ENCODE measurements at regions not wholly inside any gene's neighbourhood (a gene's known extent, or its start where the extent isn't known, plus 50 kb on each side); places are given as distances from the start of the nearest gene placed in this dataset.
A peak's percentile ranks its signal among the peaks of the same experiment; 100 is the strongest.

DNA sequence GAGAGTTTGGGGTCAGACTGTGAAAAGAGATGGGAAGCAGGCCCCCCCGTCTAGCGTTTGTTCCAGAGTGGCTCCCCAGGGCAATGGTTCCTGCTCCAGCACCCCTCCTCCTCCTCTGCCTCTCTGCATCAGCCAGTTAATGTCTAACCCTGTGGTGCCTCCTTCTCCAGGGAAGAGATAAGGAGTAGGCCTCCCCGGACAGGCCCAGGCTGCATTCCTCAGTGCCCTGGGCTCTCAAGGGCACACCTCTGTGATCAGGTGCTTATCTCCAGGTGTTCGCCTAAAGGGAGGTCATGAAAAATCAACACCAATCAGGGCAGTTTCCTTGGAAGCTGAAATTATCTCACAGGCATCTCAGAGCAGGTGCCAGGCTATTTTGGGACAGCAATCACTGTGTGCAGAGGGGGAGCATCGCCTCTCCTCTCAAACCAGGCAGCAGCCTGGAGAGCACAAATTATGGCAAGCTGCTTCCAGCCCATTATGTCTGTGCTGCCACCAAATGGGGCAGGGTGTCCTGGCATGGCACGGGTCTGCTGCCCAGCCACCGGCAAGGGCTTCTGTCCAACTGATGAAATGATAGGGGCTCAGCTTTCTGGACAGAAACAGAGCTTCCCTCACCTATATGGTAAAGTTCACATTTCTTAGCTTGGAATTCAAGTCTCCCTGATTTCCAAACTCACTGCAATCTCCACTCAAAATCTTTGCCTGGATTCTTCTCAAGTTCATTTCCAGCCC lies 255.8 kb upstream of the SLC14A2 start:
- peak; percentile 73 for DNase-seq
- Histone ChIP-seq H3K4me3 (no peak overlapping the region), H3K27me3 (no peaks in the 10 kb centered on the region), H3K27ac (no peak overlapping the region), H3K9me3 (no peaks in the 10 kb centered on the region), H3K9ac (ENCODE audit: low read depth in 2 of 2, low read length in 2 of 2) (no peak overlapping the region), H3K4me1 (no peaks in the 10 kb centered on the region), H3K36me3 (no peaks in the 10 kb centered on the region)
- intact Hi-C loops (cut with DNase I): no loop called here
- TF ChIP-seq, protein P1, sequence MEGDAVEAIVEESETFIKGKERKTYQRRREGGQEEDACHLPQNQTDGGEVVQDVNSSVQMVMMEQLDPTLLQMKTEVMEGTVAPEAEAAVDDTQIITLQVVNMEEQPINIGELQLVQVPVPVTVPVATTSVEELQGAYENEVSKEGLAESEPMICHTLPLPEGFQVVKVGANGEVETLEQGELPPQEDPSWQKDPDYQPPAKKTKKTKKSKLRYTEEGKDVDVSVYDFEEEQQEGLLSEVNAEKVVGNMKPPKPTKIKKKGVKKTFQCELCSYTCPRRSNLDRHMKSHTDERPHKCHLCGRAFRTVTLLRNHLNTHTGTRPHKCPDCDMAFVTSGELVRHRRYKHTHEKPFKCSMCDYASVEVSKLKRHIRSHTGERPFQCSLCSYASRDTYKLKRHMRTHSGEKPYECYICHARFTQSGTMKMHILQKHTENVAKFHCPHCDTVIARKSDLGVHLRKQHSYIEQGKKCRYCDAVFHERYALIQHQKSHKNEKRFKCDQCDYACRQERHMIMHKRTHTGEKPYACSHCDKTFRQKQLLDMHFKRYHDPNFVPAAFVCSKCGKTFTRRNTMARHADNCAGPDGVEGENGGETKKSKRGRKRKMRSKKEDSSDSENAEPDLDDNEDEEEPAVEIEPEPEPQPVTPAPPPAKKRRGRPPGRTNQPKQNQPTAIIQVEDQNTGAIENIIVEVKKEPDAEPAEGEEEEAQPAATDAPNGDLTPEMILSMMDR (IDR thresholded peaks at IDR 0.05): no peak

DNA sequence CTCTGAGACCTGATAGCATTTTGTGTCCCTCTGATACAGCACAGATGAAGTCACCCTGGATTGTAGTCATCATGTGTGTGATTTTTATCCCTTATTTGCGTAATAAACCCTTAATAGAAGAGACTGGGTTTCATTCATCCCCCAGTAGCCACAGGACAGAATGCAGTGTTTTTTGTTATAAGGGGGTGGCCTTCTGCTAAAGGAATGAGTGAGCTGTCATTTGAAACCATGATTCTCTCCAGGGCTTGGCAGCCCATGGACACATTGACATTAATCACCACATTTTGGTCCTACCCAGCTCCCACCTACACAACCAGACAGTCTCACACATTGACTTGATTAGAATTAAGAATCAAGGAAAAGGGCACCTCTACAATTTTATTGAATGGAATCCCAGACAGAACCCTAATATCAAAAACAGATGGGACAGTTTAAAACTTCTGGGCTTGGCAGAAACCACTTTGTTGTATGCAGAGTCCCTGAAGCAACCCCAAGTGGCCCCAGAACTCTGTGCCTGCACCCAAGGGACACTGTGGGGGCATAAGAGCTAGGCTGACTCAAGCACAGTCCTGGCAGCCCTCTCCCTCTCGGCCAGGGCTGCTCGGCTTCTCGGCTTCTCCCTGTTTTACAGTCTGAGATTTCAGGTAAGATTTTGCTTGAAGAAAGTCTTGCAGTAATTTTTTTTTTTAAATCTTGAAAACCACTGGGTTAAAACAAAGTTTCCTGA lies 254.0 kb upstream of the SLC14A2 start:
- no peaks in the 10 kb centered on the region for H3K27me3 ChIP-seq
- no peak for DNase-seq
- H3K9me3 ChIP-seq: no peaks in the 10 kb centered on the region
- TF ChIP-seq, protein P1 (IDR thresholded peaks at IDR 0.05): no peak
- H3K4me1 ChIP-seq: no peaks in the 10 kb centered on the region
- no peak overlapping the region for H3K27ac ChIP-seq
- no peak overlapping the region for H3K9ac ChIP-seq (ENCODE audit: low read depth in 2 of 2, low read length in 2 of 2)
- no peaks in the 10 kb centered on the region for H3K36me3 ChIP-seq
- H3K4me3 ChIP-seq: no peak overlapping the region
- intact Hi-C loops (cut with DNase I): no loop called here

DNA sequence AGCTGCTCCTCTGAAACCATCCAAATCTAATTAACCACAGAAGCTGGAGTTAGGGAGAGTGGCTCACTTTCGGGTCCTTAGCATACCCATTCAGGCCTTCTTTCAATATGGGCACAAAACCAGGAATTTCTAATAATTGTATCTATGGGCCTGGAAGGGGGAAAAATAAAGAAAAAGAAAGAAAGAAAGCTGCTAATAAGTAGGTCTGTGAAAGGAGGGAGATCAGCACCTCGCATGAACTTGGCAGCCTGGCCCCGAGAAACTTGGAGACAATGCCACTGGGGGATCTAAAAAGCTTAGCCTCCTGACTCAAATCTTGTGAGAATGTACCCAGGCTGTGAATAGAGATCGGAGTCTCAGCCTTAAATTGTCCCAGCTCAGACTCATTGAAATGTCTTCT lies 252.1 kb upstream of the SLC14A2 start:
- Histone ChIP-seq H3K9me3 (no peaks in the 10 kb centered on the region), H3K27ac (no peak overlapping the region), H3K9ac (ENCODE audit: low read depth in 2 of 2, low read length in 2 of 2) (no peak overlapping the region), H3K4me3 (no peak overlapping the region), H3K4me1 (no peaks in the 10 kb centered on the region), H3K36me3 (no peaks in the 10 kb centered on the region), H3K27me3 (no peaks in the 10 kb centered on the region)
- intact Hi-C loops (cut with DNase I): no loop called here
- TF ChIP-seq, protein P1 (IDR thresholded peaks at IDR 0.05): no peak
- no peak for DNase-seq

- TF ChIP-seq, protein P1 (IDR thresholded peaks at IDR 0.05): no peak
- Histone ChIP-seq H3K27me3 (no peaks in the 10 kb centered on the region), H3K4me1 (no peaks in the 10 kb centered on the region), H3K4me3 (no peak overlapping the region), H3K9me3 (no peaks in the 10 kb centered on the region), H3K27ac (no peak overlapping the region), H3K9ac (ENCODE audit: low read depth in 2 of 2, low read length in 2 of 2) (no peak overlapping the region), H3K36me3 (no peaks in the 10 kb centered on the region)
- no peak for DNase-seq
- intact Hi-C loops (cut with DNase I): no loop called here
Observed at GRCh38 chr18:45365835-45366234, 249.4 kb upstream of the SLC14A2 start.

DNA sequence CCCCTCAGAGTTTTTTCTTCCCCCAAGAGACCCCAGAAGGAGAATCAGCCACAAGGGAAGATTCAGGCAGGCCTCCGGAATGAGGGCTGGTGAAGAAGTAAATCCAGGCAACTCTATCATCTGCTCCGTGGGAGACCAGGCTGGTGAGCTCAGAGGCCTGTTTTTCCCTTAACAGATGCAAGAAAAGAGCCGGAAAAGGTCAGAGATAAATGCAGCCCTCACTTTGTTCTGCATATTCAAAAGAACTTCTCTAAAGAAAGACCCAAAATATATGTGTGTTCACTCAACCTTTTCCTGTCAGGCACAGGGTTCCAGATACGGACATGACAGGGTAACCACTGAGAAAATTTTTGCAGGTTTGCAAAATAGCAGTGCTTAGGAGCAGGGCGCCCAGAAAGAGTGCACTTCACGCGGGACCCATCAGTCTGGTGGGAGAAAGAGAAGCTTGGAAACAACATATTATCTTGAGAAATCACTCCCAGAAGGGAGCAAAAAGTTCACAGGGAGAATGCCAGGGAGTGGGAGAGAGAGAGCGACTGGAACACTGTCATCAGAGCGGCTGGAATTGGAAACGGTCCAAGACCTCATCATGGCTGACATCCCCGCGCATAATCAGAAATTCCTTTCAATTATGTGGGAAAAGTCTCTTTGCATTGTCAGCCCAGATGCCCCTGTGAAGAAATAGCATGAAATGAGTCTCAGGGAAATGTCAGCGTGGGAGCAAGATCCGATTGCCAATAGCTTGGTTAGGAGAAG lies 244.8 kb upstream of the SLC14A2 start:
- DNase-seq: no peak
- TF ChIP-seq, protein P1 (IDR thresholded peaks at IDR 0.05): no peak
- Histone ChIP-seq H3K27me3 (no peaks in the 10 kb centered on the region), H3K4me1 (no peaks in the 10 kb centered on the region), H3K9ac (ENCODE audit: low read depth in 2 of 2, low read length in 2 of 2) (no peak overlapping the region), H3K36me3 (no peaks in the 10 kb centered on the region), H3K27ac (no peak overlapping the region), H3K9me3 (no peaks in the 10 kb centered on the region), H3K4me3 (no peak overlapping the region)
- intact Hi-C loops (cut with DNase I): no loop called here
